Uterus (tissue), 3 donors: ENCODE measurements at regions not wholly inside any gene's neighbourhood (a gene's known extent, or its start where the extent isn't known, plus 50 kb on each side); places are given as distances from the start of the nearest gene placed in this dataset.

Experiments used
- DNase-seq, 2 donors: peaks; one replicate each; pipeline ENCODE4 v3.0.0-alpha.2; 2019 to 2020
- H3K27ac ChIP-seq, 2 donors: fragments of 200-600 bp; sonication (generic); 1 replicate in 1 of 2; 2 replicates in 1 of 2; pipeline ENCODE4 v1.5.1; 2016 to 2018
- H3K27me3 ChIP-seq, 2 donors: fragments of 200-600 bp; sonication (generic); one replicate each; pipeline ENCODE4 v1.5.1; 2018 to 2019; ENCODE audit warnings: control low read depth in 1 of 2
- H3K36me3 ChIP-seq, 2 donors: fragments of 200-600 bp; sonication (generic); one replicate each; pipeline ENCODE4 v1.5.1; 2019; ENCODE audit warnings: control low read depth in 1 of 2
- H3K4me1 ChIP-seq, 2 donors: fragments of 200-600 bp; sonication (generic); one replicate each; pipeline ENCODE4 v1.5.1; 2018 to 2019; ENCODE audit warnings: control low read depth in 1 of 2
- H3K4me3 ChIP-seq, 2 donors: fragments of 200-600 bp; sonication (generic); 1 replicate in 1 of 2; 2 replicates in 1 of 2; pipeline ENCODE4 v1.5.1; 2018 to 2019; ENCODE audit warnings: mild to moderate bottlenecking in 1 of 2
- H3K9me3 ChIP-seq, 2 donors: fragments of 200-600 bp; sonication (generic); one replicate each; pipeline ENCODE4 v1.5.1; 2019; ENCODE audit warnings: control low read depth in 1 of 2
- POLR2A ChIP-seq, 2 donors: fragments of 450-650 bp; IDR thresholded peaks; one replicate each; pipeline ENCODE4 v1.6.1; 2016; ENCODE audit warnings: antibody characterized with exemption in 2 of 2, mild to moderate bottlenecking in 1 of 2, moderate library complexity in 1 of 2
- intact Hi-C: fragments of 100-400 bp; cut with DNase I; formaldehyde crosslinking; loops from one replicate; pipeline ENCODE4 v1.15.1; 2023; ENCODE audit warnings: low total_unique reads
- TF ChIP-seq, protein P1 (sequence below), 4 experiments: fragments of 200-600 bp in 2 of 4; fragments of 450-650 bp in 2 of 4; sonication (generic) in 2 of 4; IDR thresholded peaks; one replicate each; pipeline ENCODE4 v1.5.1; 2016 to 2019; ENCODE audit warnings: antibody characterized with exemption in 4 of 4, mild to moderate bottlenecking in 2 of 4, moderate library complexity in 1 of 4
- donor health status: DM: yes; HTN: yes; CAD: no.

DNA sequence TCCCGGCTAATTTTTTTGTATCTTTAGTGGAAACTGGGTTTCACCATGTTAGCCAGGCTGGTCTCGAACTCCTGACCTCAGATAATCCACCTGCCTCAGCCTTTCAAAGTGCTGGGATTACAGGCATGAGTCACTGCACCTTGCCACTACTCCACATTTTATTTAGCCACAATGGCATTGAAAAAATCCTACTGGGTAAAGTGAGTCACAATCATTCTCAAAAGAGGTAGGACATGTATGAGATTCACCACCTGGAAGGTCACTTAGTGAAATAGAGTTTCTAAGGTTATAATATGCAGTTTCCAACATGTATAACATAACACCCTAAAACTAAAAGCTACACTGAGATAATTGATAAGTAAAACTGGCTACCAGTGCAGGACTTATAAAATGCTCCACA, 159.2 kb downstream of the BTC start:
- intact Hi-C loops, result no loop called here
- no peak overlapping the region for H3K4me3 ChIP-seq

DNA sequence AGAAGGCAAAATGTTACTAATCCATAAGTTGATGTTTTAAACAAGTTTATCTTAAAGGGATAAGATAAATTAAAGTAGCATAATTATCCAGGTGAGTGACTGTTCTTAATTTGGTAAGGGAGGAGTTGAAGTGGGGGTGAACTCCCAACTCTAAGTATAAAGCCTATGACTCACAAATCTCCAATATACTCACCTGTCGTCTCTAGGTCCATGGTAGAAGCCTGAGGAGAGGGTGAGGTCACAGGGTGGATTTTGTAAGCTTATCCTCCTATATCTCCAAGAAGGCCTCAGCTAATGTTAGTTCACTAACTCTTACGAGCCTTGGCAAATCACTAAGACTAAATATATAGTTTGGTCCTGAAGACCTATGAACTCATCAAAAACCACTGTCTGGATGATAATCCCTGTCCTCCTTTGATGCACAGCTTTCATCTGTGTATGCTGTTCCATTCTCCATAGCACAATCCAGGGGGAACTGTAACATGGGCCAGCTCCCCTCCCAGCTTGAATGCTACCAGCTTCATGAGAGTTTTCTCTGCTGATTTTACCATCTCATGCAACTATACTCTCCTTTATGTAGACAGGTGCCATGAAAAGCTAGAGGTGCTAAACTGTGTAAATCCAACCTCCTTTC, 158.7 kb downstream of the BTC start:
- Histone ChIP-seq H3K27me3 (no peaks in the 10 kb centered on the region), H3K4me3 (no peak overlapping the region), H3K4me1 (no peaks in the 10 kb centered on the region), H3K27ac (no peak overlapping the region), H3K9me3 (no peaks in the 10 kb centered on the region), H3K36me3 (no peaks in the 10 kb centered on the region)
- intact Hi-C loops, result no loop called here
- TF ChIP-seq, protein P1, sequence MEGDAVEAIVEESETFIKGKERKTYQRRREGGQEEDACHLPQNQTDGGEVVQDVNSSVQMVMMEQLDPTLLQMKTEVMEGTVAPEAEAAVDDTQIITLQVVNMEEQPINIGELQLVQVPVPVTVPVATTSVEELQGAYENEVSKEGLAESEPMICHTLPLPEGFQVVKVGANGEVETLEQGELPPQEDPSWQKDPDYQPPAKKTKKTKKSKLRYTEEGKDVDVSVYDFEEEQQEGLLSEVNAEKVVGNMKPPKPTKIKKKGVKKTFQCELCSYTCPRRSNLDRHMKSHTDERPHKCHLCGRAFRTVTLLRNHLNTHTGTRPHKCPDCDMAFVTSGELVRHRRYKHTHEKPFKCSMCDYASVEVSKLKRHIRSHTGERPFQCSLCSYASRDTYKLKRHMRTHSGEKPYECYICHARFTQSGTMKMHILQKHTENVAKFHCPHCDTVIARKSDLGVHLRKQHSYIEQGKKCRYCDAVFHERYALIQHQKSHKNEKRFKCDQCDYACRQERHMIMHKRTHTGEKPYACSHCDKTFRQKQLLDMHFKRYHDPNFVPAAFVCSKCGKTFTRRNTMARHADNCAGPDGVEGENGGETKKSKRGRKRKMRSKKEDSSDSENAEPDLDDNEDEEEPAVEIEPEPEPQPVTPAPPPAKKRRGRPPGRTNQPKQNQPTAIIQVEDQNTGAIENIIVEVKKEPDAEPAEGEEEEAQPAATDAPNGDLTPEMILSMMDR (IDR thresholded peaks at IDR 0.05), result no peak
- TF ChIP-seq POLR2A (IDR thresholded peaks at IDR 0.05), result no peak
- DNase-seq, result no peak

More for the DNA sequence above, 159.2 kb downstream of the BTC start:
- no peak for TF ChIP-seq POLR2A (IDR thresholded peaks at IDR 0.05)
- no peak for DNase-seq
- Histone ChIP-seq H3K9me3 (no peaks in the 10 kb centered on the region), H3K27me3 (no peaks in the 10 kb centered on the region), H3K36me3 (no peaks in the 10 kb centered on the region), H3K4me1 (no peaks in the 10 kb centered on the region), H3K27ac (no peak overlapping the region)

DNA sequence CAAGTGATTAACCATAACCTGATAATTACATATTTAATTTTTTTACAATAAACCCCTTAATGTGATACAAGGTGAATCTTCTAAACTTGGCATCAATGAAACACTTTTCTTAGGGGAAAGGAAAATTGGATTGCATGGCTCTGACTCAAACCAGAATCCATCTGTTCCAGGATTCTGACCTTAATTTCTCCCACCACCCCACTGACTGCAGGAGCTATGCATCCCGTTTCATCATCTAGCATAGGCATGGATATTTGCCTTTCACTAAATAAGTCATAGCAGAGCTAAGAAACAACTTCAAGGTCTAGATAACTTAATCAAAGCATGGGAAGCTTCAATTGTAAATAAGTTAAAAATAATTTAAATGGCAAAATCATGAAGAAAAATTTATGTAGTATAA, 156.3 kb downstream of the BTC start:
- intact Hi-C loops, result no loop called here
- no peak for DNase-seq
- no peak for TF ChIP-seq POLR2A (IDR thresholded peaks at IDR 0.05)
- TF ChIP-seq, protein P1 (IDR thresholded peaks at IDR 0.05), result no peak

DNA sequence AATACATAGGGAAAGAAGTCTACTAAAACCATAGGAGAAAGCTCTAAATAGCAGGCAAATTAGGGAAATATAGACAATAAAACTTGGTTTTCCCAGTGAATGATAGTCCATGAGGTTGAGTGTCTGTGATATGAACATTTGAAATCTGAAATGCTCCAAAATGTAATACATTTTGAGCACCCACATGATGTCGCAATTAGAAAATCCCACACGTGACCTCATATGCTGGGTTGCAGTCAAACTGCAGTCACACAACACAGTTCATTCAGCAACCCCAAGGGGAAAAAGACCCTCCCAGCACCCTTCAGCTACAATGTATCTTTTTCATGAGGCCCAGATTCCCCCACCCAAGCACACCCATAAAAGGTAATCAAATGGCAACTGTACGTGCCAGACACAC, 155.6 kb downstream of the BTC start:
- H3K4me3 ChIP-seq, result no peak overlapping the region
- no peaks in the 10 kb centered on the region for H3K27me3 ChIP-seq
- H3K36me3 ChIP-seq, result no peaks in the 10 kb centered on the region
- no peaks in the 10 kb centered on the region for H3K4me1 ChIP-seq
- no peaks in the 10 kb centered on the region for H3K9me3 ChIP-seq
- H3K27ac ChIP-seq, result no peak overlapping the region
- no peak for DNase-seq
- intact Hi-C loops, result no loop called here
- TF ChIP-seq POLR2A (IDR thresholded peaks at IDR 0.05), result no peak
- TF ChIP-seq, protein P1 (IDR thresholded peaks at IDR 0.05), result no peak

More for the DNA sequence above, 156.3 kb downstream of the BTC start:
- no peaks in the 10 kb centered on the region for H3K9me3 ChIP-seq
- H3K4me3 ChIP-seq, result no peak overlapping the region
- H3K27me3 ChIP-seq, result no peaks in the 10 kb centered on the region
- no peaks in the 10 kb centered on the region for H3K36me3 ChIP-seq
- no peak overlapping the region for H3K27ac ChIP-seq
- H3K4me1 ChIP-seq, result no peaks in the 10 kb centered on the region

DNA sequence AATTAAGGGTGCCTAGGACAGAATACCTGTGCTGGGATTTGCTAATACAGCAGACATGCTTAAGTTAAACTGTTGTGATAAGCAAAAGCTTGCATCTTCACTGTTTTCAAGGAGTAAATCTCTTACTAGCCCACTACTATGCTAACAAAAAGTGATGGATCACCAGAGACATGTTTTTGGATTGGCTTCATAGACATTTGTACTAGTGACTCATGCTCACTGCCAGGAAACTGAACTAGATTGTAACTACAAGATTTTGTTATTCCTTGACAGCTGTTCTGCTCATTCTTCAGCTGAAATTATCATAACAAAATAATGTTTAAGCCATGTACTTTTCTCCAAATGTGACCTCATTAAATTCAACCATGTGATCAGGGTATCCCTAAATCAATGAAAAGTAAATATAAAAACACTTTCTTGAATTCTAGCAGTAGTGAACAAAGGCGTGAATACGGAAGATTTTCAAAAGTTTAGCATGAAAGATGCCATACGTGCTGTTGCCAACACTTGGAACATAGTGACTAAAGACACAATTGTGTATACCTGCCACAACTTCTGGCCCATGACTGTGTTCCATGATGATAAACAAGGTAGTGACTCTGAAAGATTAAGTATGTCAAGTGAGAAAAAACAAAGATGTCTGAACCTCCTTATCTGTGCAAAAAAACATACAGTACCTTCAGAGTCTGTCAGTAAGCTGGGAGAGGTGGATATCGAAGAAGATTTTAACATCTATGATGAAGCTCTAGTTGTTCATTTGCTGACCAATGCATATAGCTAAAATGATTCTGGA, 154.0 kb downstream of the BTC start:
- DNase-seq, result no peak
- no peak overlapping the region for H3K4me3 ChIP-seq
- no peak for TF ChIP-seq POLR2A (IDR thresholded peaks at IDR 0.05)
- TF ChIP-seq, protein P1 (IDR thresholded peaks at IDR 0.05), result no peak
- no peaks in the 10 kb centered on the region for H3K4me1 ChIP-seq
- H3K36me3 ChIP-seq, result no peaks in the 10 kb centered on the region
- no peaks in the 10 kb centered on the region for H3K9me3 ChIP-seq
- H3K27ac ChIP-seq, result no peak overlapping the region
- intact Hi-C loops, result no loop called here
- no peaks in the 10 kb centered on the region for H3K27me3 ChIP-seq
